ENCODE measurements at regions not wholly inside any gene's neighbourhood (a gene's known extent, or its start where the extent isn't known, plus 50 kb on each side); places are given as distances from the start of the nearest gene placed in this dataset.
"Not testable (repeated sequence)": the region's sequence is repeated elsewhere in the genome, so short reads cannot be mapped to it uniquely, and the experiment has no call there.

- no peak for DNase-seq
These were observed 113.4 kb upstream of the MSX2 start for GRCh38 chr5:174610968-174611367.

DNA sequence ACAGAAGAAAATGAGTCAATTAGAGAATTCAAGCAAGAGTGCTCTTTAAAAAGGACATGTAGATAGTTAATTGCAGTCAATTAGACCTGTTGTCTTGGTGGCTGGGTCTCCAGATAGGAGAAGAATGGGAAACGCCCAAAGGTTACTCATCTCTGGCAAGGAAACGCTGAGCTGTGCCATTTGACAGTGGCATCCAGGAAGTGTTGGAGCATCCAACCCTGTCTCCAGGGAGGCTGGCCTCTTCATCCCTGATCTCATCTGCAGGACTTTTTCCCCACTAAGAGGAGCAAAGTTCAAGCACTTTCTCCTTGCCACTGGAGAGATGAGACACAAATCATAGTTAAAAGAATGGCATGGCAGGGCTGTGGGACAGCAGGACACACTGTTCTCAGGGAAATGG is 111.7 kb upstream of the MSX2 start:
- no peak for DNase-seq

DNA sequence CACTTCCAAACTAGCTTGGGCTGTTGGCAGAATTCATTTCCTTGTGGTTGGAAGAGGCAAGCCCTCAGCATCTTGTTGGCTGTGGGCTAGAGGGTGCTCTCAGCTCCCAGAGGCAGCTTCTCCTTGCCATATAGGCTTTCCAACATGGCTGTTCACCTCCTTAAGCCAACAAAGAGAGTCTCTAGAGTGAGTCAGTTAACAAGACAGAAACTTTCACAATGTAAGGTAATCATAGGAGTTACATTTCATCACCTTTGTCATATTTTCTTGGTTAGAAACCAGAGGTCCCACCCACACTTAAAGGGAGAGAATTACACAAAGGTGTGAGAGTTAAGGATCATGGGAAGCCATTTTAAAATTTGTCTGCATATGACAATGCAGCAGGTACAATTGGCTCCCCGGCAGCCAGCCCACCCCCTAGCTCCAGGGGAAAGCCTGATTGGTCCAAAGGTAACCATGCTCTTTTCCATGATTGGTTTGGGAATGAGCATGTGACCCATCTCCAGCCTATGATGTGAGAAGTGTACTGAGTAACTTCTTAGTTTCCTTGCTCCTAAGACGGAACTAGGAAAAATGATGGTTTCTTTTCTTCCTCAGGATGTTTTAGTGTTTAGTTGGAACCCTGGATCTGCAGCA is 109.8 kb upstream of the MSX2 start:
- DNase-seq, result no peak

- DNase-seq, result no peak
These were observed 108.3 kb upstream of the MSX2 start for GRCh38 chr5:174616036-174616435.

DNA sequence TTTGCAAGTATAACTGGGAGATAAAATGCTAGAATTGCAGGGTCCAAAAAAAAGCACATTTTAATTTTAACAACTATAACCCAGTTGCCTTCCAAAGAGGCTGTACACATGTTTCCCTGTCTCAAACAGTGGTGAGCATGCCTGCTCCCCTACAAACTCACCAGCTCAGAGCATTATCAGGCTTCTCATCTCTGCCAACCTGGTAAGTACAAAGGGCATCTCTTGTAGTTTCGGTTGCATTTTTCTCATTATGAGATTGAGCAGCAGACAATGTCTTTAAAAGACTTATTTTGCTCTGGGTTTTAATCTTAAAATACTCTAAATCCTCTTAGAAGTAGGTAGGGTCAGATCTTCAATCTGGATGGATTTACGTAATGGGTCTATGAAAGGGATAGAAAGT is 107.1 kb upstream of the MSX2 start:
- no peak for DNase-seq

- DNase-seq, result no peak
These were observed 106.5 kb upstream of the MSX2 start for GRCh38 chr5:174617910-174618309.

GRCh38 chr5:174618589-174618988 is 105.8 kb upstream of the MSX2 start:
- no peak for DNase-seq

DNA sequence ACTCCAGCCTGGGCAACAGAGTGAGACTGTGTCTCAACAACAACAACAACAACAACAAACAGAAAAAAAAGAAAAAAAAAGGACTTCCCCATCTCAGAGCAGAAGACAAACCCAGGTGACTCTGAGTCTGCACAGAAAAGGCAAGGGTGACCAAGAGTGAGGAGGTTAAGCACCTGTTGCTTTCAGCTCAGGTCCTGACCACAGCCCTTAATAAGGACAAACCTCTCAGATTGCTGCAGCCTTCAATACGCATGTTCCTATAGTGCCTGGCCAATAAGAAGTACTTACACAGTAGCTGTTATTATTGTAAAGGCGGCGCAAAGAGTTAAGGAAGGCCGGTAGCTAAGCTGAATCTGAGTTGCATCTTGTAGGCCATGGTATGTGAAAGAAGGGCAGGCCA is 102.3 kb upstream of the MSX2 start:
- no peak for DNase-seq

GRCh38 chr5:174623018-174623417 is 101.4 kb upstream of the MSX2 start:
- no peak for DNase-seq

GRCh38 chr5:174623433-174624019 is 100.9 kb upstream of the MSX2 start:
- DNase-seq, result no peak

DNA sequence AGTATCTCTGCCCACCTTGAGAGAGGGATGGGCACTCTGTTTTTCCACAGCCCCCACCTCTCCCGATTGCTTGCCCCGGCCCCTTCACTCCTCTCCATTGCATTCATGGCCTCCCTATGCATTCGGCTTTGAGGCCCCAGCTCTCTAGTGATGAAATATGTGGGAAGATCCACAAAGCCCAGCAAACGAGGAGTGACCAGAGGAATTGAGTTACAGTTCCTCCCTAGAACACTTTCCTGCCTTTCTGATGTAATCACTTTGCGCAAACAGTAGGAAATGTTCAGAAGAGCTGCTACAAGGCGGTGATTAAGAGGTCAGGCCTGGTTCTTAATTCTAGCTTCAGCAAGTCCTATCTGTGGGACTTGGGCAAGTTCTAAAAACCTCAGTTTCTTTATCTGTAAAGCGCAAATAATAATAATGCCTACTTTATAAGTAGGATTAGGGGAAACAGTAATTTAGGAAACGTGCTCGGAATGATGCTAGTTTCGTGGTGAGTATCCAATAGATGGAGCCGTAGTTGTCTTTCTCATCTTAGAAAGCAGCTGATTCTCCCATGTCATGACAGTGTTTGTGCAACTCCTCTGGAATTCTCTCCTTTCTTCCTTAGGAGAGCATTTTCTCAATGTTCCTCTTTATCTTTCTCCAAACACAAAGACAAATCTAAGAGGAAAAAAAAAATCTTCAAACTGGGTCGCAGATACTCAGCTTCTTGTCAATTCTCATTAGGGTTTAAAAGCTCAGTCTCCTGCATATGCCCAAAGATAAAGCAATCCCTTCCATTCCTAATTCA is 99.5 kb upstream of the MSX2 start:
- DNase-seq, result no peak

GRCh38 chr5:174625591-174626350 is 98.6 kb upstream of the MSX2 start:
- no peak for DNase-seq

DNA sequence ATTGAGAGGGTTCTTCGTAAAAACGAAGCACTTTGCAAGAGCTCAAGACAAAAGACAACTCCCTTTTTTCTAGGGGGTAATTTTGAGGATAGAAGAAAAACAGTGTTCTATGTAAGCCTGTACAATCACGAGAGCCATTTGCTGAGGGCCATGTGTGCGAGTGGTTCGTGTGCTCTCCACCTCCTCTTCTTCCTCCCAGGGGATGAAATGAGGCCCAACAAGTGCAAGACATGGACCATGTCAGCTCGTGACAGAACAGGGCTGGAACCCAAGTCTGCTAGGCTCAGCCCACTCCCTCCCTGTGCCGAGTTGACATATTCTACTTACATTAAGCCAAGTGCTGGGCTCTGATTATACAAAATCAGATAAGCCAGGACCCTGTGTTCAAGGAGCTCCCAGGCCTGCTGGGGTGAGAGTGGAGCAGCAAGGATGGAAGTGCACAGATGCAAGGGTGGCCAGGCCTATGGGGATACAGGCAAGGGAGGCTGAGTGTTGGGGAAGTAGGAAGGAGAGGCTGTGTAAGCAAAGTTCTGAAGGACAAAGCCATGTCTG is 97.9 kb upstream of the MSX2 start:
- DNase-seq, result no peak

- no peak for DNase-seq
These were observed 88.3 kb upstream of the MSX2 start for GRCh38 chr5:174636094-174636493.

DNA sequence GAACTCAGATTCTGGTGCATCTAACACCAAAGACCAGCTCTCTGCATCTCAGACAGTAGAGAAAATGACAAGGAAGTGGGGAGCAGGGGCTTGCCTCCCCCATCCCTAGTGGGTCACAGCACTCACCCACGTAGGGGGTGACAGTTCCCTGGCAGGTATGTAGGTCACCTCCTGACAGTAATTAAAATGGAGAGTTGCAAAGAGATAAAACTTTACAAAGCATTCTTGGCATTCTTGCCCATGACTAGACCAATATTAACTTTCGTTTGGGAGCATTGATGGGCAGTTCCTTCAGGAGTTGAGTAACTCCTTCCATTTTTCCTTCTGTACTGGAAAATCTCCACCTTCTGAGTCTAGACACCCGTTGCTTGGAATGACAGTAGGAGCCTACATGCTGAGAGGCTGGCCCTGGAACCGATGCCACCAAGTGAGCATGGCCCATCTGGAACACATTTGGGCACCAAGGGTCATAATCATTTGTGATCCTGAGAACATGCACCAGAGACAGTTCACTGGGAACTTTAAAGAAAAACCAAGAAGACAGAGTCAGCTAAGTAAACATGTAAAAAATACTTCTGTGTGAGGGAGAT is 81.5 kb upstream of the MSX2 start:
- no peak for DNase-seq

GRCh38 chr5:174644436-174644835 is 79.9 kb upstream of the MSX2 start:
- no peak for DNase-seq

GRCh38 chr5:174644923-174645322 is 79.5 kb upstream of the MSX2 start:
- DNase-seq, result no peak

DNA sequence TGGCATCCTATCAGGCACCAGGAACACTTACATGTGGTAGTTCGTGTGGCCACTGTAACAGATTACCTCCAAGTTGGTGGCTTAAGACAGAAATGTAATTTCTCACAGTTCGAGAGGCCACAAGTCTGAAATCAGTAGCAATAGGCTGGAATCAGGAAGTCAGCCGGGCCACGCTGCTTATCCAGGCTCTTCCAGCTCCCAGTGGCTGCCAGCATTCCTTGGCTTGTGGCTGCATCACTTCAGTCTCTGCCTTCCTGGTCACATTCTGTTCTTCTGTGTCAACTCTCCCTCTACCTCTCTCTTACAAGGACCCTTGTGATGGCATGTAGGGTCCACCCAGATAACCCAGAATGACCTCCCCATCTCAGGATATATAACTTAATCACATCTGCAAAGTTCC is 78.7 kb upstream of the MSX2 start:
- DNase-seq, result no peak

DNA sequence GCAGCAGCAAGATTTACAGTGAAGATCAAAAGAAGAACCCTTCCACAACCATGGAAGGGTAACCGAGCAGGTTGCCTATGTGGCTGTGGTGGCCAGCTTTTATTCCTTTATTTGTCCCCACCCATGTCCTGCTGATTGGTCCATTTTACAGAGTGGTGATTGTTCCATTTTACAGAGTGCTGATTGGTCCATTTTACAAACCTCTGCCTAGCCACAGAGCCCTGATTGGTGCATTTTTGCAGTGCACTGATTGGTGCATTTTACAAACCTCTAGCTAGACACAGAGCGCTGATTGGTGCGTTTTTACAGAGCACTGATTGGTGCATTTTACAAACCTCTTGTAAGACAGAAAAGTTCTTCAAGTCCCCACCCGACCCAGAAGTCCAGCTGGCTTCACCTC is 75.8 kb upstream of the MSX2 start:
- not testable (repeated sequence) for DNase-seq

GRCh38 chr5:174649391-174649790 is 75.0 kb upstream of the MSX2 start:
- no peak for DNase-seq

GRCh38 chr5:174654442-174654841 is 69.9 kb upstream of the MSX2 start:
- no peak for DNase-seq

GRCh38 chr5:174655351-174655750 is 69.0 kb upstream of the MSX2 start:
- no peak for DNase-seq
